ENCODE measurements at regions not wholly inside any gene's neighbourhood (a gene's known extent, or its start where the extent isn't known, plus 50 kb on each side); places are given as distances from the start of the nearest gene placed in this dataset.
A peak's percentile ranks its signal among the peaks of the same experiment; 100 is the strongest.

GRCh38 chr20:19929012-19929360 lies 88.2 kb upstream of the NAA20 start:
- Histone ChIP-seq H3K4me3 (no peak overlapping the region), H3K27me3 (ENCODE audit: low read depth) (no peaks in the 10 kb centered on the region), H3K9me3 (no peaks in the 10 kb centered on the region), H3K27ac (peak overlapping the region; percentile 70), H3K4me1 (peaks cover 77% of the 10 kb centered on the region), H3K36me3 (no peaks in the 10 kb centered on the region)
- intact Hi-C loops (cut with DNase I) = no loop called here
- DNase-seq = no peak
- TF ChIP-seq, protein P1, sequence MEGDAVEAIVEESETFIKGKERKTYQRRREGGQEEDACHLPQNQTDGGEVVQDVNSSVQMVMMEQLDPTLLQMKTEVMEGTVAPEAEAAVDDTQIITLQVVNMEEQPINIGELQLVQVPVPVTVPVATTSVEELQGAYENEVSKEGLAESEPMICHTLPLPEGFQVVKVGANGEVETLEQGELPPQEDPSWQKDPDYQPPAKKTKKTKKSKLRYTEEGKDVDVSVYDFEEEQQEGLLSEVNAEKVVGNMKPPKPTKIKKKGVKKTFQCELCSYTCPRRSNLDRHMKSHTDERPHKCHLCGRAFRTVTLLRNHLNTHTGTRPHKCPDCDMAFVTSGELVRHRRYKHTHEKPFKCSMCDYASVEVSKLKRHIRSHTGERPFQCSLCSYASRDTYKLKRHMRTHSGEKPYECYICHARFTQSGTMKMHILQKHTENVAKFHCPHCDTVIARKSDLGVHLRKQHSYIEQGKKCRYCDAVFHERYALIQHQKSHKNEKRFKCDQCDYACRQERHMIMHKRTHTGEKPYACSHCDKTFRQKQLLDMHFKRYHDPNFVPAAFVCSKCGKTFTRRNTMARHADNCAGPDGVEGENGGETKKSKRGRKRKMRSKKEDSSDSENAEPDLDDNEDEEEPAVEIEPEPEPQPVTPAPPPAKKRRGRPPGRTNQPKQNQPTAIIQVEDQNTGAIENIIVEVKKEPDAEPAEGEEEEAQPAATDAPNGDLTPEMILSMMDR (IDR thresholded peaks at IDR 0.05) = no peak
- no peak for ATAC-seq

GRCh38 chr20:19929481-19930145 lies 87.5 kb upstream of the NAA20 start:
- H3K4me1 ChIP-seq = peaks cover 83% of the 10 kb centered on the region
- ATAC-seq = no peak
- no peak overlapping the region for H3K4me3 ChIP-seq
- peak overlapping the region; percentile 70 for H3K27ac ChIP-seq
- intact Hi-C loops (cut with DNase I) = no loop called here
- no peaks in the 10 kb centered on the region for H3K9me3 ChIP-seq
- TF ChIP-seq, protein P1 (IDR thresholded peaks at IDR 0.05) = no peak
- no peaks in the 10 kb centered on the region for H3K36me3 ChIP-seq
- H3K27me3 ChIP-seq (ENCODE audit: low read depth) = no peaks in the 10 kb centered on the region
- DNase-seq = no peak

- Histone ChIP-seq H3K4me3 (no peak overlapping the region), H3K9me3 (no peaks in the 10 kb centered on the region), H3K27ac (no peak overlapping the region), H3K36me3 (no peaks in the 10 kb centered on the region), H3K27me3 (ENCODE audit: low read depth) (no peaks in the 10 kb centered on the region), H3K4me1 (peaks cover 92% of the 10 kb centered on the region)
- DNase-seq (no peak), ATAC-seq (no peak)
- TF ChIP-seq, protein P1 (IDR thresholded peaks at IDR 0.05) = no peak
- intact Hi-C loops (cut with DNase I) = no loop called here
These were observed 86.7 kb upstream of the NAA20 start for GRCh38 chr20:19930426-19930825.

DNA sequence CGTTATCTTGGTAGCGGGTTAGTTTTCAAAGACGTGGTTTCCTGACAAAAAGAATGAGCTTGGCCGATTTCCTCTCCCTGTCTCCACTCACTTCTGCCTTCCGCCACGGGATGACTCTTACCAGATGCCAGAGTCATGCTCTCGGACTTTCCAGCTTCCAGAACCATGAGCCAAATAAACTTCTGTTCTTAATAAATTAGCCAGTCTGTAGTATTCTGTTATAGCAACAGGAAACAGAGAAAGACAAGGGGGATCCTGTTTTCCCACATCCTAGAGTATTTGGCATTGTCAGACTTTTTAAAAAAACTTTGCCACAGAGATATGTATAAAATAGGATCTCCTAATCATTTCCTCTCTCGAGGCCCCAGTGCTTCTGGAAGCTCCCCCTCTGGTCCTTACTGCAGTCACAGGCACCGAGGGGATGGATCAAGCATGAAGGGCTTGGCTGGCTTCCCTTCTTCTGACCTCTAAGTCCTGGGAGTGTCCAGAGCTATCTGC lies 84.9 kb upstream of the NAA20 start:
- Histone ChIP-seq H3K9me3 (no peaks in the 10 kb centered on the region), H3K36me3 (peaks cover 6% of the 10 kb centered on the region), H3K27ac (peak overlapping the region; percentile 88), H3K27me3 (ENCODE audit: low read depth) (no peaks in the 10 kb centered on the region), H3K4me3 (no peak overlapping the region), H3K4me1 (peaks cover 97% of the 10 kb centered on the region)
- TF ChIP-seq, protein P1 (IDR thresholded peaks at IDR 0.05) = no peak
- DNase-seq = no peak
- intact Hi-C loops (cut with DNase I) = no loop called here
- peak in 1 of 2 donors; percentile 16 for ATAC-seq

- peak; percentile 78 to 85 for ATAC-seq
- TF ChIP-seq, protein P1 (IDR thresholded peaks at IDR 0.05) = no peak
- peak overlapping the region; percentile 42 for H3K4me3 ChIP-seq
- H3K4me1 ChIP-seq = peaks cover 95% of the 10 kb centered on the region
- H3K36me3 ChIP-seq = peaks cover 16% of the 10 kb centered on the region
- no peaks in the 10 kb centered on the region for H3K27me3 ChIP-seq (ENCODE audit: low read depth)
- peak overlapping the region; percentile 88 for H3K27ac ChIP-seq
- peak; percentile 71 for DNase-seq
- intact Hi-C loops (cut with DNase I) = no loop called here
- no peaks in the 10 kb centered on the region for H3K9me3 ChIP-seq
These were observed 82.2 kb upstream of the NAA20 start for GRCh38 chr20:19934792-19935491.

Measured in lower lobe of right lung (tissue), 2 donors.